GM06990 (cell line): ENCODE measurements at regions not wholly inside any gene's neighbourhood (a gene's known extent, or its start where the extent isn't known, plus 50 kb on each side); places are given as distances from the start of the nearest gene placed in this dataset.

Source experiments
- DNase-seq: peaks from one replicate; pipeline ENCODE4 v3.0.0-alpha.2; 2011; ENCODE audit not compliant: insufficient read length; ENCODE audit errors: extremely low read depth
- H3K27me3 ChIP-seq: replicated peaks from 2 replicates; pipeline ENCODE4 v1.6.0; 2011; ENCODE audit warnings: low read length; ENCODE audit not compliant: control insufficient read depth, insufficient read depth
- H3K36me3 ChIP-seq: 2 replicates; pipeline ENCODE4 v1.5.1; 2011; ENCODE audit warnings: low read length; ENCODE audit not compliant: control insufficient read depth, insufficient read depth
- H3K4me3 ChIP-seq: replicated peaks from 2 replicates; pipeline ENCODE4 v1.5.1; 2011; ENCODE audit warnings: low read depth, mild to moderate bottlenecking, control low read depth, low read length
- TF ChIP-seq, protein P1 (sequence below): IDR thresholded peaks from 2 replicates; pipeline ENCODE4 v1.5.1; 2011; ENCODE audit warnings: low read length, control low read depth, mild to moderate bottlenecking, inconsistent platforms; ENCODE audit not compliant: insufficient read depth, poor library complexity, severe bottlenecking

- DNase-seq: no peak
- TF ChIP-seq, protein P1, sequence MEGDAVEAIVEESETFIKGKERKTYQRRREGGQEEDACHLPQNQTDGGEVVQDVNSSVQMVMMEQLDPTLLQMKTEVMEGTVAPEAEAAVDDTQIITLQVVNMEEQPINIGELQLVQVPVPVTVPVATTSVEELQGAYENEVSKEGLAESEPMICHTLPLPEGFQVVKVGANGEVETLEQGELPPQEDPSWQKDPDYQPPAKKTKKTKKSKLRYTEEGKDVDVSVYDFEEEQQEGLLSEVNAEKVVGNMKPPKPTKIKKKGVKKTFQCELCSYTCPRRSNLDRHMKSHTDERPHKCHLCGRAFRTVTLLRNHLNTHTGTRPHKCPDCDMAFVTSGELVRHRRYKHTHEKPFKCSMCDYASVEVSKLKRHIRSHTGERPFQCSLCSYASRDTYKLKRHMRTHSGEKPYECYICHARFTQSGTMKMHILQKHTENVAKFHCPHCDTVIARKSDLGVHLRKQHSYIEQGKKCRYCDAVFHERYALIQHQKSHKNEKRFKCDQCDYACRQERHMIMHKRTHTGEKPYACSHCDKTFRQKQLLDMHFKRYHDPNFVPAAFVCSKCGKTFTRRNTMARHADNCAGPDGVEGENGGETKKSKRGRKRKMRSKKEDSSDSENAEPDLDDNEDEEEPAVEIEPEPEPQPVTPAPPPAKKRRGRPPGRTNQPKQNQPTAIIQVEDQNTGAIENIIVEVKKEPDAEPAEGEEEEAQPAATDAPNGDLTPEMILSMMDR: no peak
Measured at GRCh38 chr3:99394831-99395778, 243.3 kb upstream of the COL8A1 start.

DNA sequence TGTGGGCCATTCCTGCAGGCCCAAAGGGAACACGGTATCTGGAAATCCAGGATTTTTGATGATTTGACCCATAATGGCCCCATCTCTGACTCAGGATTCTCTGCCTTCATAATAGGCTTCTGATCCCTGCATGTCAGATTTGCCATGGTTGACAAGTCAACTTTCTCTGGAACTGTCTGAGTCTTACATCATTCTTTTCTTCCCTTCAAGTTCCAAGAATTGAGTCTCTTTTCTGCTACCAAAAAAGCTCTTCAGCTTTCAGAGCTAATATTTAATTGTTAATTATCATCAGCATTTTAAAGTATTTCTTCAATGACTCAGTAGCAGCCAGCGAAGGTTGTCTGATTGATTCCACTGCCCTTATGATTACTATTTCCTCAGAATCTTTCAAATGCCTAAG is 244.4 kb upstream of the COL8A1 start:
- Histone ChIP-seq H3K4me3 (no peak overlapping the region), H3K27me3 (no peaks in the 10 kb centered on the region), H3K36me3 (no peaks in the 10 kb centered on the region)
- no peak for DNase-seq
- TF ChIP-seq, protein P1: no peak

More at GRCh38 chr3:99394831-99395778, 243.3 kb upstream of the COL8A1 start:
- no peaks in the 10 kb centered on the region for H3K27me3 ChIP-seq
- no peaks in the 10 kb centered on the region for H3K36me3 ChIP-seq
- H3K4me3 ChIP-seq: no peak overlapping the region

DNA sequence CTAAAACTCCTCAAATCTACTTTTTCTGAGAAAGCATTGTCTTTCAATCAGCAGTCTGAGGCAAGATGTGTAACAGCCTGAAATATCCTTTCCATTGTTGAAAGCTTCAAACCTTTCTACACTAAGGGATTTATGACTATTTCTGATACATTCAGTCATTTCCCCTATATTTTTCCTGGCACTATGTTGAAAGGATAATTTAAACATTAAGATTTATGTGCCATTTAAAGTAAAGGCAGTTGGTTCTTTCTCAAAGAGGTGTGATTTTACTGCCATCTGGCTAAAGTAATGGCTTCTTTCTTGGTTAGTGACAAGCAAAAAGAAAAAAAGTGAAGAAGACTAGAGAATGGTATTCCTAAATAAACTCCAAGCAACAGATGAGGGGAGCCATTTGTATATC is 249.6 kb upstream of the COL8A1 start:
- Histone ChIP-seq H3K4me3 (no peak overlapping the region), H3K27me3 (no peaks in the 10 kb centered on the region), H3K36me3 (no peaks in the 10 kb centered on the region)
- TF ChIP-seq, protein P1: no peak
- DNase-seq: no peak

DNA sequence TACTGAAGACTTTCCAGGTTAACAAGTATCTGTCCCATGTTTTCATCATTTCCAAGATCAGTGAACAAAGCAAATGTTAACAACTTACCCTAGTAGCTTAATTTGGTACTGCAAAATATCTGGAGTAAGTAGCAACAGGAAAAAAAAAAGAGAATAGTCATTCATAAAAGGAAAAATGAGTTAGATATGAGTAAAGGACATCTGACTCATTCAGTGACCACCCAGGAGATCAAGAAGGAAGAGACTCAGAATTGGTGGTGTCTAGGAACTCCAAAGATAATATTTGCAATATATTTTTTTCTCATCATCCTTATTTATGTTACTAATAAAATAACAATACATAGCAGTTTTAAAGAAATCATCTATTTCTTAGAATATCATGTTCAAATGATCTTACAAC is 253.8 kb upstream of the COL8A1 start:
- TF ChIP-seq, protein P1: no peak
- no peak for DNase-seq
- Histone ChIP-seq H3K27me3 (no peaks in the 10 kb centered on the region), H3K4me3 (no peak overlapping the region), H3K36me3 (no peaks in the 10 kb centered on the region)

- H3K36me3 ChIP-seq: no peaks in the 10 kb centered on the region
- H3K4me3 ChIP-seq: no peak overlapping the region
- no peaks in the 10 kb centered on the region for H3K27me3 ChIP-seq
- TF ChIP-seq, protein P1: no peak
- DNase-seq: no peak
Measured at GRCh38 chr3:99376926-99377325, 261.5 kb upstream of the COL8A1 start.
